ENCODE measurements at regions not wholly inside any gene's neighbourhood (a gene's known extent, or its start where the extent isn't known, plus 50 kb on each side); places are given as distances from the start of the nearest gene placed in this dataset.
"Not testable (repeated sequence)": the region's sequence is repeated elsewhere in the genome, so short reads cannot be mapped to it uniquely, and the experiment has no call there.

DNA sequence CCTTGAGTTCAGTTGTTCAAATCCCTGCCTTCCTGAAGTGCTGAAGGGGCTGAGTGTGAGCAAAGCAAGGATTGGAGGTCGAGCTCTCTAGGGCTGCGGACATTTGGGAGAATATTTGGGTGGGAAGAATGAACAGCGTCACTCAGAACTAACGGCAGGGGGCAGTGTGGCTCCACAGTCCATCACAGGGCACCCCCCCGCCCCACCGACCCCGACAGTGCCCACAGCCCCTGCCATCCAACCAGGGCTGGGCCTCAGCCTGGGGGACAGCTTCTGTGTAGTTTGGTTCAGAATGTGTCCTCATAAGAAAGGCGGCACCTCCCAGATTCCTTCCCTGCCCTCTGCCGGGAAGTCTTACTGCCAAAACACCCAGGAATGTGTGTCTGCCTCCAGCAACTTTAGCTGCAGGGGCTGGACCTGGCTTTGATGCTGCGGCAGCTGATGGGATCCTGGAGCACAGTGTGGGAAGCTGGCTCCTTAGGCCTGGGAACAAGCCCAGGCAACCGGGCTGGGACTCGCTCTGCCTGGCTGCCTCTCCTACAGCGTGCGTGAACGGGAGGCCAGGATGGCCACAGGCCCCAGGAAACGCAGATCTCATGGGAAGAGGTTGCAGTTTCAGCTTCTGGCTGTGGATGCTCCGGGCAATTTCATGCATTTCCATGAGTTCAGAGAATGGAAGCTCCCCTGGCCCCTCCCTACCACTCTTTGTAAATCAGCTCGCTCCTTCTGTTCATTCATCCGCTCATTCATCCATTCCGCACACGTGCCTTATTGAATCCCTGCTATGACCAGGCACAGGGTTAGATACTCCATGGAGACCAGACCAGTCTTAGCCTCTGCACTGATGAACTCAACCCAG lies 104.9 kb upstream of the TMPRSS2 start:
- FAIRE-seq: peak; percentile 88
- peak; percentile 82 for DNase-seq (ENCODE audit: insufficient read length, low spot score)

- DNase-seq (ENCODE audit: insufficient read length, low spot score): no peak
- FAIRE-seq: no peak
These were observed 104.1 kb upstream of the TMPRSS2 start for GRCh38 chr21:41611966-41612606.

DNA sequence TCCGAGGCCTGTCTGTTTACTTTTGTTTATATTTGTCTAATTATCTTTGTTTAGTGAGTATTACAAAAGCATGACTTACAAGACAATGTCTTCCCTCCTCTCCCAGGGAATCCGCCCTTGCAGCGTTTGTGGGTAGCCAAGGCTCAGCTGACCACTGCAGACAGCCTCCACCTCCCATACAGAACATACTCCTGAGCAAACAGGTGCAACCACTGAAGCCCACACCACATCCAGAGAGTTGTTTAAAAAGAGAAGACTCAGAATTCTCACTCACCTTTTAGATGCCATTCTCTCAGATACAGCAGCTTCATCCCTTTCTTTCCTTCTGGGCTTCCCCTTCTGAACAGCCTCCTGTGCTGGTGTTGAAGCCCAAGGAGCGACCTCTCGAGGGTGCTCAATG lies 103.5 kb upstream of the TMPRSS2 start:
- DNase-seq (ENCODE audit: insufficient read length, low spot score): no peak
- FAIRE-seq: no peak

GRCh38 chr21:41610840-41611115 lies 102.8 kb upstream of the TMPRSS2 start:
- not testable (repeated sequence) for FAIRE-seq; DNase-seq (ENCODE audit: insufficient read length, low spot score)

DNA sequence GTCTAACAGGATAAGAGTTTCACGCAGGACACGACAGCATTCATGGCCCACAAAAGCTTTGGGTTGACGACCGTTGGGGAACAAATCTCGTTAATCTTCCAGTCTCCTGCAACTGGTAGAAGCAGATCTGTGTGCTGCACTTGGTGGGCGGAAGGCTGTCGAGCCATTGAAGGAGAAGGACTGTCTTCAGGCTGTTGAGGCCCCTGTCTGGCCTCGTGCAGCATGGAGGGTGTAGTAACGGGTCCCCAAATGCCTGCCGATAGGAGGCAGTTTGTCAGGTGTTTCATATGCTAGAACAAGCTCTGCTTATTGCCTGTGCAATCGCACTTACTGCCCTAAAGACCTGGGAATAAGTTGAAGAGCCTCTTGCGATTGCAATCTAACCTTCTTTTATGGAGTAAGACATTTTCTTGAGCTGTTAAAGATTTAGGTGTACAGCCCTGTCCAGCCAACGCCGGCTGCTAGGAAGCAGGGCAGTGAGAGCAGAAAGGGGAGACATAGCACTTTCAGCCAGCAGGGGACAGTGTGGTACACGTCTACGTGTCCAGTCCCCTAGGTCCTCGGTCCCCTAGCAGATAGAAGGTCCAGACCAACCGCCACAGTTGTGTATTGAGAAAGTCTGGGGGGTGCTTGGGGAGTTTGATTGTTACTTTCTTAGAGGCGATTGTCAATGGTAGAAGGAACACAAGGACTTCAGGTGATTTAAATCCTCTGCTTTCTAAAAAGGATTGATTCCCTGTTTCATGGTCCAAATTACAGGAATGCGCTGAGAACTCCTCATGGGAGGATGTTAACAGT lies 102.3 kb upstream of the TMPRSS2 start:
- DNase-seq (ENCODE audit: insufficient read length, low spot score): no peak
- FAIRE-seq: peak; percentile 77

GRCh38 chr21:41606706-41607105 lies 98.7 kb upstream of the TMPRSS2 start:
- FAIRE-seq (no peak), DNase-seq (ENCODE audit: insufficient read length, low spot score) (no peak)

- no peak for FAIRE-seq
- no peak for DNase-seq (ENCODE audit: insufficient read length, low spot score)
These were observed 98.0 kb upstream of the TMPRSS2 start for GRCh38 chr21:41605934-41606285.

DNA sequence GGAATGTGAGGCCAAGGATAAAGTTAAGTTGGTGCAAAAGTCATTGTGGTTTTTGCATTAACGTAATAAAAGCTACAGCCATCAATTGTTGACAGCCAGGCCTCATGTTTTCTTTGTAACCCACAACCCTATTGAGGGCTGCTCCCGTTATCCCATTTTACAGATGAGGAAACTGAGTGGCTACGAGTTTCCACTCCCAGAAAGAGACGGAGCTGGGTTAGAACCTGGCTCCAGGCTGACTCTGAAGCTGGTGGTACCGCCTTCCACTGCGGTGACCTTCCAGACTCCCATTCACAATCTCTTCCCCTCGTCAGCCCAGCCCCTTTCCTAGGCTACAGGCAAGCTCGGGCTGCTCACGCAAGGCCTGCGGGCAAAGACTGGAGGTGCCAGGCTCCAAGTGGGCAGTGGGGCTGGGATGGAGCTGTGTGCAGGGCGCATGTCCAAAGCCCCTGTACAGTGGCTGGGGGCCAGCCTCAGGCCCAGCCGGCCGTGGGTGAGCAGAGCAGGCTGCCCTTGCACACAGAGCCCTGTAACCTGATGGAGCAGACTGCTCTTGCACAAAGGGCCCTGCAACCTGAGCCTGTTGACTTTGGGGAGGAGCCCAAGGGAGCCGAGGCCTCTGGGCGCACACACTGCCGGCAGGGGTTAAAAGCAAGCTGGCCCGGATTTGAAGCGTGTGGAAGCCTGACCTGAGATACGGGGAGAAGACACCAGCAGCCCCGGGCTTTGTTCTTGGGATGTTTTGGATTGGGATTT lies 97.4 kb upstream of the TMPRSS2 start:
- no peak for DNase-seq (ENCODE audit: insufficient read length, low spot score)
- no peak for FAIRE-seq

- no peak for DNase-seq (ENCODE audit: insufficient read length, low spot score)
- FAIRE-seq: no peak
These were observed 96.7 kb upstream of the TMPRSS2 start for GRCh38 chr21:41604583-41605041.

GRCh38 chr21:41603476-41603875 lies 95.5 kb upstream of the TMPRSS2 start:
- DNase-seq (ENCODE audit: insufficient read length, low spot score): no peak
- FAIRE-seq: no peak

DNA sequence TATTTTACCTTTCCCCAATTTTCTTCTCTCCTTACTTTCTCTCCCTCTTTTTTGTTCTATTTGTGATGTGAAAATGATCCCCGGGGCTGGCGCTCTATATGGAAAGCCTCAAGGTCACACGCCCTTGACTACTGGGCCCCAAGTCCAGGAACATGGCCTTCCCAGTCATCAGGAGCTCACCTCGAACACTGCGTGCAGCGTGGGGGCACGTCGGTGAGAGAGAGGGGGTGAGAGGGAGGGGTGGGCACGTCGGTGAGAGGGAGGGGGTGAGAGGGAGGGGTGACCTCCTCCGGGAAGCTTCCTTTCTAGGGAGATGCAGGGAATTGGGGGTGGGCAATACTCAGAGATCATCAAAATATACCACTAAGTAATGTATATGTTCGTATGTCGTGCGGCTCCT lies 94.6 kb upstream of the TMPRSS2 start:
- no peak for DNase-seq (ENCODE audit: insufficient read length, low spot score)
- FAIRE-seq: no peak

GRCh38 chr21:41601573-41602368 lies 93.8 kb upstream of the TMPRSS2 start:
- FAIRE-seq: no peak
- no peak for DNase-seq (ENCODE audit: insufficient read length, low spot score)

DNA sequence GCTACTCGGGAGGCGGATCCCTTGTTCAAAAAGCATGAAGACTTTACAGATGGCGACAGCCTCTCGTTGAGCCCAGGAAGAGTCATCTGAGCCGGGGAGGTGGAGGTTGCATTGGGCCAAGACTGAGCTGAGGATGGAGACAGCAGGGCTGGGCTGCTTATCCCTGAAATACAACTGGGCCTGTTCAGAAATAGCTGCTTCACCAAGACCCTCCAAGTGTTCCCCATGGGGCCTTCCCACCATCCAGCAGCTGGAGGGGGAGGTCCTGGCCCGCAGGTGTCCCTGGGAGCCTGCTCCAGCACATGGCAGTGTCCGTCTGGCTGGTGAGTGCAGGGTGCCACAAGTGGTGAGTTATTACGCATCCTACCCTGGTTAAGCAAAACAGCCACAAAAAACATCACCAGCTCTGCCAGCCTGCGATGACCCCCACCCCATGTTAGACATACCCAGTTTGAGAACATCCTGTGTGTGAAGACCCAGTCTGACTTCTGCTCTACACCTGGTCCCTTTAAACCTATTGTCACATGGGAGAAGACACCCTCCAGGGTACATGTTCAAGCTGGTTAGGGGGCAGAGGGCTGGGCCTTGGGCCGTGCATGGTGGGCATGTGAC lies 93.1 kb upstream of the TMPRSS2 start:
- DNase-seq (ENCODE audit: insufficient read length, low spot score) (no peak), FAIRE-seq (no peak)

GRCh38 chr21:41600556-41600955 lies 92.6 kb upstream of the TMPRSS2 start:
- FAIRE-seq (no peak), DNase-seq (ENCODE audit: insufficient read length, low spot score) (no peak)

- DNase-seq (ENCODE audit: insufficient read length, low spot score) (no peak), FAIRE-seq (no peak)
These were observed 92.2 kb upstream of the TMPRSS2 start for GRCh38 chr21:41600116-41600515.

- FAIRE-seq (no peak), DNase-seq (ENCODE audit: insufficient read length, low spot score) (no peak)
These were observed 90.8 kb upstream of the TMPRSS2 start for GRCh38 chr21:41598561-41599431.

DNA sequence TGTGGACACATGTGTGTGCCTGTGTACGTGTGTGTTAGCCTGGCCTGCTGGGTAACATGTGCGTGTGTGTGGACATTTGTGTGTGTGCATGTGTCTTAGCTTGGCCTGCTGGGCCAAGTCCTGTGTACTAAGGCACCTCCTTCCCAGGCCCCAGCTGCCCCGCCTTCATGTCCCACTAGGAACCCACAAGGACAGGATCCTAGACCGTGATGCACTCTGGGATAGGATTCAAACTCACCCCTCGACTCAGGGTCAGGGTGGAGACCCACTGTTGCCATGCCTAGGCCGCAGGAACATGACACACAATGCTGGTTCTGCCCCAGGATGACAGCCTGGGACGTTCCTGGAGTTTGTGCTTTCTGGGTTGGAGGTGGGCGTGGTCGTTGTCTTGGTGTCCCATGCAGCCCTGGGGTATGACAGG lies 89.9 kb upstream of the TMPRSS2 start:
- peak; percentile 13 for FAIRE-seq
- no peak for DNase-seq (ENCODE audit: insufficient read length, low spot score)

GRCh38 chr21:41597227-41597626 lies 89.3 kb upstream of the TMPRSS2 start:
- FAIRE-seq (no peak), DNase-seq (ENCODE audit: insufficient read length, low spot score) (no peak)
